ENCODE measurements at regions not wholly inside any gene's neighbourhood (a gene's known extent, or its start where the extent isn't known, plus 50 kb on each side); places are given as distances from the start of the nearest gene placed in this dataset.
"Not testable (repeated sequence)": the region's sequence is repeated elsewhere in the genome, so short reads cannot be mapped to it uniquely, and the experiment has no call there.

- Histone ChIP-seq H2BK5ac (ENCODE audit: low read depth, low read length, poor library complexity, severe bottlenecking) (no peak overlapping the region), H2BK12ac (ENCODE audit: low read length in 2 of 2) (no peak overlapping the region), H3K4me1 (ENCODE audit: control insufficient read depth, insufficient read depth, low read depth, low read length) (no peaks in the 10 kb centered on the region), H2BK120ac (ENCODE audit: low read depth, low read length) (no peak overlapping the region), H2BK15ac (ENCODE audit: low read depth, poor library complexity, severe bottlenecking) (no peak overlapping the region), H3K27ac (ENCODE audit: low read length, poor library complexity, severe bottlenecking) (no peak overlapping the region), H3K9me3 (ENCODE audit: control insufficient read depth, low read length) (no peaks in the 10 kb centered on the region), H3K79me1 (replicated peaks; ENCODE audit: low read length, poor library complexity, severe bottlenecking) (no peaks in the 10 kb centered on the region), H2AFZ (ENCODE audit: low read depth, low read length) (no peak overlapping the region), H3K9ac (ENCODE audit: low read length) (no peak overlapping the region), H4K8ac (ENCODE audit: low read length) (no peak overlapping the region), H3K4me3 (ENCODE audit: insufficient read depth in 1 of 2, low read depth in 1 of 2, low read length in 2 of 2) (no peak overlapping the region), H3K4ac (ENCODE audit: low read depth in 1 of 2, low read length in 2 of 2) (no peak overlapping the region), H3K18ac (ENCODE audit: low read depth in 1 of 2, low read length in 2 of 2) (no peak overlapping the region), H3K23ac (ENCODE audit: low read length in 2 of 2) (no peak overlapping the region), H3K36me3 (ENCODE audit: control insufficient read depth in 1 of 2, insufficient read depth in 2 of 2, low read depth in 1 of 2, low read length in 2 of 2) (no peaks in the 10 kb centered on the region), H3K14ac (ENCODE audit: low read length in 2 of 2) (no peak overlapping the region), H2AK5ac (ENCODE audit: low read length, severe bottlenecking) (no peak overlapping the region), H4K91ac (ENCODE audit: low read length) (no peak overlapping the region), H3K27me3 (ENCODE audit: control insufficient read depth in 1 of 2, insufficient read depth in 1 of 2, low read length in 2 of 2) (peaks cover 0 to 3% of the 10 kb centered on the region in 2 experiments), H3K4me2 (ENCODE audit: low read length, poor library complexity, severe bottlenecking) (no peak overlapping the region)
- no peak for DNase-seq
- WGBS, result 84% methylated on average over 11 of the region's 12 CpGs
Measured at GRCh38 chr6:167416676-167417430, 92.0 kb downstream of the TTLL2 start.

GRCh38 chr6:167420177-167420576 is 95.3 kb downstream of the TTLL2 start:
- H2AK5ac ChIP-seq (ENCODE audit: low read length, severe bottlenecking), result no peak overlapping the region
- H3K4me1 ChIP-seq (ENCODE audit: control insufficient read depth, insufficient read depth, low read depth, low read length), result no peaks in the 10 kb centered on the region
- no peak overlapping the region for H3K4me2 ChIP-seq (ENCODE audit: low read length, poor library complexity, severe bottlenecking)
- H3K23ac ChIP-seq (ENCODE audit: low read length in 2 of 2), result no peak overlapping the region
- H2AFZ ChIP-seq (ENCODE audit: low read depth, low read length), result no peak overlapping the region
- no peak overlapping the region for H3K14ac ChIP-seq (ENCODE audit: low read length in 2 of 2)
- DNase-seq, result no peak
- peaks cover 4% of the 10 kb centered on the region for H3K9me3 ChIP-seq (ENCODE audit: control insufficient read depth, low read length)
- no peaks in the 10 kb centered on the region for H3K79me1 ChIP-seq (replicated peaks; ENCODE audit: low read length, poor library complexity, severe bottlenecking)
- no peak overlapping the region for H2BK15ac ChIP-seq (ENCODE audit: low read depth, poor library complexity, severe bottlenecking)
- no peak overlapping the region for H2BK5ac ChIP-seq (ENCODE audit: low read depth, low read length, poor library complexity, severe bottlenecking)
- no peaks in the 10 kb centered on the region for H3K36me3 ChIP-seq (ENCODE audit: control insufficient read depth in 1 of 2, insufficient read depth in 2 of 2, low read depth in 1 of 2, low read length in 2 of 2)
- no peak overlapping the region for H4K8ac ChIP-seq (ENCODE audit: low read length)
- no peak overlapping the region for H2BK12ac ChIP-seq (ENCODE audit: low read length in 2 of 2)
- H3K4me3 ChIP-seq (ENCODE audit: insufficient read depth in 1 of 2, low read depth in 1 of 2, low read length in 2 of 2), result no peak overlapping the region
- no peak overlapping the region for H2BK120ac ChIP-seq (ENCODE audit: low read depth, low read length)
- H4K91ac ChIP-seq (ENCODE audit: low read length), result no peak overlapping the region
- no peak overlapping the region for H3K27ac ChIP-seq (ENCODE audit: low read length, poor library complexity, severe bottlenecking)
- H3K4ac ChIP-seq (ENCODE audit: low read depth in 1 of 2, low read length in 2 of 2), result no peak overlapping the region
- H3K18ac ChIP-seq (ENCODE audit: low read depth in 1 of 2, low read length in 2 of 2), result no peak overlapping the region
- H3K27me3 ChIP-seq (ENCODE audit: control insufficient read depth in 1 of 2, insufficient read depth in 1 of 2, low read length in 2 of 2), result no peaks in the 10 kb centered on the region
- H3K9ac ChIP-seq (ENCODE audit: low read length), result no peak overlapping the region
- 87% methylated on average over 12 of the region's 12 CpGs for WGBS

- no peak overlapping the region for H4K91ac ChIP-seq (ENCODE audit: low read length)
- no peak overlapping the region for H2BK15ac ChIP-seq (ENCODE audit: low read depth, poor library complexity, severe bottlenecking)
- H3K14ac ChIP-seq (ENCODE audit: low read length in 2 of 2), result no peak overlapping the region
- H2AFZ ChIP-seq (ENCODE audit: low read depth, low read length), result no peak overlapping the region
- H2BK120ac ChIP-seq (ENCODE audit: low read depth, low read length), result no peak overlapping the region
- H3K4me3 ChIP-seq (ENCODE audit: insufficient read depth in 1 of 2, low read depth in 1 of 2, low read length in 2 of 2), result no peak overlapping the region
- H3K18ac ChIP-seq (ENCODE audit: low read depth in 1 of 2, low read length in 2 of 2), result no peak overlapping the region
- no peak overlapping the region for H3K27ac ChIP-seq (ENCODE audit: low read length, poor library complexity, severe bottlenecking)
- no peaks in the 10 kb centered on the region for H3K27me3 ChIP-seq (ENCODE audit: control insufficient read depth in 1 of 2, insufficient read depth in 1 of 2, low read length in 2 of 2)
- H2BK12ac ChIP-seq (ENCODE audit: low read length in 2 of 2), result no peak overlapping the region
- H3K23ac ChIP-seq (ENCODE audit: low read length in 2 of 2), result no peak overlapping the region
- no peak overlapping the region for H2BK5ac ChIP-seq (ENCODE audit: low read depth, low read length, poor library complexity, severe bottlenecking)
- no peak overlapping the region for H3K4ac ChIP-seq (ENCODE audit: low read depth in 1 of 2, low read length in 2 of 2)
- no peaks in the 10 kb centered on the region for H3K36me3 ChIP-seq (ENCODE audit: control insufficient read depth in 1 of 2, insufficient read depth in 2 of 2, low read depth in 1 of 2, low read length in 2 of 2)
- no peaks in the 10 kb centered on the region for H3K4me1 ChIP-seq (ENCODE audit: control insufficient read depth, insufficient read depth, low read depth, low read length)
- H3K9ac ChIP-seq (ENCODE audit: low read length), result no peak overlapping the region
- no peak overlapping the region for H4K8ac ChIP-seq (ENCODE audit: low read length)
- no peak for DNase-seq
- H2AK5ac ChIP-seq (ENCODE audit: low read length, severe bottlenecking), result no peak overlapping the region
- peaks cover 4% of the 10 kb centered on the region for H3K9me3 ChIP-seq (ENCODE audit: control insufficient read depth, low read length)
- 93% methylated on average over 36 of the region's 39 CpGs for WGBS
- H3K4me2 ChIP-seq (ENCODE audit: low read length, poor library complexity, severe bottlenecking), result no peak overlapping the region
- H3K79me1 ChIP-seq (replicated peaks; ENCODE audit: low read length, poor library complexity, severe bottlenecking), result no peaks in the 10 kb centered on the region
Measured at GRCh38 chr6:167420858-167421766, 96.2 kb downstream of the TTLL2 start.

GRCh38 chr6:167421944-167422343 is 97.1 kb downstream of the TTLL2 start:
- H2BK15ac ChIP-seq (ENCODE audit: low read depth, poor library complexity, severe bottlenecking); H3K14ac ChIP-seq (ENCODE audit: low read length in 2 of 2); H3K27ac ChIP-seq (ENCODE audit: low read length, poor library complexity, severe bottlenecking); H3K79me1 ChIP-seq (replicated peaks; ENCODE audit: low read length, poor library complexity, severe bottlenecking); H2BK120ac ChIP-seq (ENCODE audit: low read depth, low read length); H2AFZ ChIP-seq (ENCODE audit: low read depth, low read length); H3K4me2 ChIP-seq (ENCODE audit: low read length, poor library complexity, severe bottlenecking); H3K36me3 ChIP-seq (ENCODE audit: control insufficient read depth in 1 of 2, insufficient read depth in 2 of 2, low read depth in 1 of 2, low read length in 2 of 2); H2AK5ac ChIP-seq (ENCODE audit: low read length, severe bottlenecking); H3K9ac ChIP-seq (ENCODE audit: low read length); H4K91ac ChIP-seq (ENCODE audit: low read length); H3K4me3 ChIP-seq (ENCODE audit: insufficient read depth in 1 of 2, low read depth in 1 of 2, low read length in 2 of 2); H2BK12ac ChIP-seq (ENCODE audit: low read length in 2 of 2); H4K8ac ChIP-seq (ENCODE audit: low read length); H3K23ac ChIP-seq (ENCODE audit: low read length in 2 of 2); H3K4me1 ChIP-seq (ENCODE audit: control insufficient read depth, insufficient read depth, low read depth, low read length); H3K4ac ChIP-seq (ENCODE audit: low read depth in 1 of 2, low read length in 2 of 2); H3K18ac ChIP-seq (ENCODE audit: low read depth in 1 of 2, low read length in 2 of 2); H2BK5ac ChIP-seq (ENCODE audit: low read depth, low read length, poor library complexity, severe bottlenecking); DNase-seq; H3K27me3 ChIP-seq (ENCODE audit: control insufficient read depth in 1 of 2, insufficient read depth in 1 of 2, low read length in 2 of 2); H3K9me3 ChIP-seq (ENCODE audit: control insufficient read depth, low read length): not testable (repeated sequence)
- WGBS, result no CpG with 5 or more reads among the region's 36 CpGs

Measured in mesenchymal stem cell (in vitro differentiated cells and primary cell).